ENCODE measurements at regions not wholly inside any gene's neighbourhood (a gene's known extent, or its start where the extent isn't known, plus 50 kb on each side); places are given as distances from the start of the nearest gene placed in this dataset.

GRCh38 chr6:164336455-164336854, 921.9 kb downstream of the QKI start:
- H3K9me3 Mint-ChIP-seq (ENCODE audit: unreplicated experiment) = no peaks in the 10 kb centered on the region
- TF ChIP-seq CTCF (IDR thresholded peaks at IDR 0.05; ENCODE audit: unreplicated experiment) = no peak
- H3K27ac Mint-ChIP-seq (ENCODE audit: low read depth, unreplicated experiment) = no peak overlapping the region
- CTCF ChIA-PET = no interaction called here
- H3K4me1 Mint-ChIP-seq (ENCODE audit: insufficient read depth, unreplicated experiment) = peaks cover 3% of the 10 kb centered on the region
- no peak for DNase-seq (ENCODE audit: unreplicated experiment)
- no peaks in the 10 kb centered on the region for H3K36me3 Mint-ChIP-seq (ENCODE audit: insufficient read depth, unreplicated experiment)
- POLR2A ChIA-PET = interaction anchor here (0.6 kb wide), 1 partner anchor 633 kb away, joined by 3 read pairs; no protein-coding TSS in a partner anchor
- H3K4me3 Mint-ChIP-seq (ENCODE audit: unreplicated experiment) = no peak overlapping the region
- no peaks in the 10 kb centered on the region for H3K27me3 Mint-ChIP-seq (ENCODE audit: insufficient read depth, unreplicated experiment)
- intact Hi-C loops (cut with micrococcal nuclease) = no loop called here
- BruUV-seq (replicated peaks) = no TSS peak

- no peaks in the 10 kb centered on the region for H3K27me3 Mint-ChIP-seq (ENCODE audit: insufficient read depth, unreplicated experiment)
- intact Hi-C loops (cut with micrococcal nuclease) = no loop called here
Measured at GRCh38 chr6:164331026-164331425, 916.5 kb downstream of the QKI start.

GRCh38 chr6:164325168-164325567, 910.6 kb downstream of the QKI start:
- no peak for DNase-seq (ENCODE audit: unreplicated experiment)
- POLR2A ChIA-PET = interaction anchor here (0.6 kb wide), 1 partner anchor 903 kb away, joined by 3 read pairs; no protein-coding TSS in a partner anchor
- CTCF ChIA-PET = no interaction called here
- no TSS peak for BruUV-seq (replicated peaks)
- intact Hi-C loops (cut with micrococcal nuclease) = no loop called here
- Mint-ChIP-seq H3K36me3 (ENCODE audit: insufficient read depth, unreplicated experiment) (peaks cover 6% of the 10 kb centered on the region), H3K4me3 (ENCODE audit: unreplicated experiment) (no peak overlapping the region), H3K27me3 (ENCODE audit: insufficient read depth, unreplicated experiment) (no peaks in the 10 kb centered on the region), H3K9me3 (ENCODE audit: unreplicated experiment) (peaks cover 8% of the 10 kb centered on the region), H3K4me1 (ENCODE audit: insufficient read depth, unreplicated experiment) (peaks cover 6% of the 10 kb centered on the region), H3K27ac (ENCODE audit: low read depth, unreplicated experiment) (no peak overlapping the region)
- no peak for TF ChIP-seq CTCF (IDR thresholded peaks at IDR 0.05; ENCODE audit: unreplicated experiment)

More at GRCh38 chr6:164331026-164331425, 916.5 kb downstream of the QKI start:
- Mint-ChIP-seq H3K36me3 (ENCODE audit: insufficient read depth, unreplicated experiment) (no peaks in the 10 kb centered on the region), H3K27ac (ENCODE audit: low read depth, unreplicated experiment) (no peak overlapping the region), H3K4me3 (ENCODE audit: unreplicated experiment) (no peak overlapping the region), H3K9me3 (ENCODE audit: unreplicated experiment) (no peaks in the 10 kb centered on the region), H3K4me1 (ENCODE audit: insufficient read depth, unreplicated experiment) (peaks cover 8% of the 10 kb centered on the region)
- ChIA-PET CTCF (no interaction called here), POLR2A (interaction anchor here (0.7 kb wide), 1 partner anchor 18 kb away, joined by 3 read pairs; no protein-coding TSS in a partner anchor)
- no peak for TF ChIP-seq CTCF (IDR thresholded peaks at IDR 0.05; ENCODE audit: unreplicated experiment)
- no peak for DNase-seq (ENCODE audit: unreplicated experiment)
- no TSS peak for BruUV-seq (replicated peaks)

- H3K27ac Mint-ChIP-seq (ENCODE audit: low read depth, unreplicated experiment) = peak overlapping the region; percentile 85
- no peaks in the 10 kb centered on the region for H3K27me3 Mint-ChIP-seq (ENCODE audit: insufficient read depth, unreplicated experiment)
- H3K9me3 Mint-ChIP-seq (ENCODE audit: unreplicated experiment) = peaks cover 16% of the 10 kb centered on the region
- no TSS peak for BruUV-seq (replicated peaks)
- H3K4me1 Mint-ChIP-seq (ENCODE audit: insufficient read depth, unreplicated experiment) = peaks cover 6% of the 10 kb centered on the region
- H3K36me3 Mint-ChIP-seq (ENCODE audit: insufficient read depth, unreplicated experiment) = peaks cover 6% of the 10 kb centered on the region
- ChIA-PET CTCF (interaction anchor here (1.3 kb wide), 1 partner anchor 10 kb away, joined by 3 read pairs; no protein-coding TSS in a partner anchor), POLR2A (interaction anchor here (0.6 to 1.9 kb wide), 10 partner anchors 10 to 906 kb away, joined by 3 to 10 read pairs (median 3); no protein-coding TSS in a partner anchor)
- intact Hi-C loops (cut with micrococcal nuclease) = no loop called here
- peak; percentile 82 for DNase-seq (ENCODE audit: unreplicated experiment)
- TF ChIP-seq CTCF (IDR thresholded peaks at IDR 0.05; ENCODE audit: unreplicated experiment) = no peak
- peak overlapping the region; percentile 42 for H3K4me3 Mint-ChIP-seq (ENCODE audit: unreplicated experiment)
Measured at GRCh38 chr6:164322533-164322932, 908.0 kb downstream of the QKI start.
